ENCODE measurements at regions not wholly inside any gene's neighbourhood (a gene's known extent, or its start where the extent isn't known, plus 50 kb on each side); places are given as distances from the start of the nearest gene placed in this dataset.

- DNase-seq = no peak
Measured at GRCh38 chr10:10209167-10209566, 808.5 kb upstream of the CELF2 start.

GRCh38 chr10:10211409-10211808 is 806.3 kb upstream of the CELF2 start:
- no peak for DNase-seq

GRCh38 chr10:10213237-10213636 is 804.4 kb upstream of the CELF2 start:
- no peak for DNase-seq

GRCh38 chr10:10222304-10222841 is 795.3 kb upstream of the CELF2 start:
- no peak for DNase-seq

GRCh38 chr10:10223131-10223530 is 794.5 kb upstream of the CELF2 start:
- no peak for DNase-seq

GRCh38 chr10:10225136-10225676 is 792.5 kb upstream of the CELF2 start:
- no peak for DNase-seq

- DNase-seq = no peak
Measured at GRCh38 chr10:10233229-10233628, 784.4 kb upstream of the CELF2 start.

GRCh38 chr10:10235003-10235402 is 782.7 kb upstream of the CELF2 start:
- no peak for DNase-seq

GRCh38 chr10:10247585-10247984 is 770.1 kb upstream of the CELF2 start:
- DNase-seq = no peak

GRCh38 chr10:10256860-10257259 is 760.8 kb upstream of the CELF2 start:
- DNase-seq = no peak

- DNase-seq = no peak
Measured at GRCh38 chr10:10259013-10259412, 758.7 kb upstream of the CELF2 start.

GRCh38 chr10:10270126-10271050 is 747.3 kb upstream of the CELF2 start:
- no peak for DNase-seq

- DNase-seq = no peak
Measured at GRCh38 chr10:10271639-10272192, 746.0 kb upstream of the CELF2 start.

- no peak for DNase-seq
Measured at GRCh38 chr10:10273661-10274060, 744.0 kb upstream of the CELF2 start.

GRCh38 chr10:10279906-10280305 is 737.8 kb upstream of the CELF2 start:
- DNase-seq = no peak

GRCh38 chr10:10292501-10292900 is 725.2 kb upstream of the CELF2 start:
- DNase-seq = no peak

GRCh38 chr10:10293041-10293440 is 724.6 kb upstream of the CELF2 start:
- no peak for DNase-seq

GRCh38 chr10:10293481-10293951 is 724.2 kb upstream of the CELF2 start:
- DNase-seq = no peak

- DNase-seq = no peak
Measured at GRCh38 chr10:10294184-10294880, 723.3 kb upstream of the CELF2 start.

- DNase-seq = no peak
Measured at GRCh38 chr10:10294881-10295529, 722.7 kb upstream of the CELF2 start.

GRCh38 chr10:10295537-10295936 is 722.1 kb upstream of the CELF2 start:
- no peak for DNase-seq

- DNase-seq = no peak
Measured at GRCh38 chr10:10302689-10303088, 715.0 kb upstream of the CELF2 start.

GRCh38 chr10:10307036-10307435 is 710.6 kb upstream of the CELF2 start:
- no peak for DNase-seq
